Liver (tissue), 8 donors: ENCODE measurements at regions not wholly inside any gene's neighbourhood (a gene's known extent, or its start where the extent isn't known, plus 50 kb on each side); places are given as distances from the start of the nearest gene placed in this dataset.

Experiments
- DNase-seq: peaks from one replicate; pipeline ENCODE4 v3.0.0-alpha.2; 2017; ENCODE audit warnings: low spot score
- H3K27ac ChIP-seq, 2 donors: one replicate each; pipeline ENCODE4 v1.7.0; 2013; ENCODE audit warnings: inconsistent platforms in 2 of 2, low read length in 2 of 2, control low read depth in 1 of 2, low read depth in 1 of 2, mild to moderate bottlenecking in 1 of 2
- H3K27me3 ChIP-seq, 4 donors: one replicate each; pipeline versions ENCODE4 v1.6.1 to v1.7.0; 2013; ENCODE audit warnings: low read length in 3 of 4, inconsistent platforms in 1 of 4, mild to moderate bottlenecking in 1 of 4, moderate library complexity in 1 of 4; ENCODE audit not compliant: control insufficient read depth in 4 of 4, insufficient read depth in 4 of 4
- H3K36me3 ChIP-seq, 4 donors: one replicate each; pipeline versions ENCODE4 v1.6.1 to v1.7.0; 2013; ENCODE audit warnings: low read length in 3 of 4, mild to moderate bottlenecking in 3 of 4, low read depth in 1 of 4, moderate library complexity in 1 of 4; ENCODE audit not compliant: control insufficient read depth in 4 of 4, insufficient read depth in 3 of 4
- H3K4me1 ChIP-seq, 4 donors: one replicate each; pipeline versions ENCODE4 v1.6.1 to v1.7.0; 2013; ENCODE audit warnings: low read length in 3 of 4, mild to moderate bottlenecking in 3 of 4, moderate library complexity in 1 of 4; ENCODE audit not compliant: control insufficient read depth in 4 of 4, insufficient read depth in 4 of 4
- H3K4me3 ChIP-seq, 3 donors: one replicate each; pipeline versions ENCODE4 v1.6.1 to v1.7.0; 2013; ENCODE audit warnings: low read length in 3 of 3, control low read depth in 1 of 3, low read depth in 1 of 3, mild to moderate bottlenecking in 1 of 3
- H3K9ac ChIP-seq, 2 donors: one replicate each; pipeline ENCODE4 v1.7.0; 2013; ENCODE audit warnings: low read length in 2 of 2, mild to moderate bottlenecking in 2 of 2, moderate library complexity in 2 of 2, control low read depth in 1 of 2, low read depth in 1 of 2
- H3K9me3 ChIP-seq, 4 donors: one replicate each; pipeline versions ENCODE4 v1.6.1 to v1.7.0; 2013; ENCODE audit warnings: low read length in 3 of 4; ENCODE audit not compliant: control insufficient read depth in 4 of 4
- EGR1 ChIP-seq, 2 donors: IDR thresholded peaks; 2 replicates each; pipeline ENCODE4 v1.6.1; 2016 to 2018; ENCODE audit warnings: antibody characterized with exemption in 2 of 2, low read depth in 2 of 2
- FOXA1 ChIP-seq: IDR thresholded peaks from 2 replicates; pipeline ENCODE4 v1.6.1; 2016; ENCODE audit warnings: antibody characterized with exemption
- FOXA2 ChIP-seq: IDR thresholded peaks from 2 replicates; pipeline ENCODE4 v1.6.1; 2016; ENCODE audit warnings: antibody characterized with exemption
- GABPA ChIP-seq, 2 donors: IDR thresholded peaks in 1 of 2; conservative IDR thresholded peaks in 1 of 2; 2 replicates each; pipeline ENCODE4 v1.6.1; 2016; ENCODE audit warnings: antibody characterized with exemption in 2 of 2, mild to moderate bottlenecking in 1 of 2, moderate library complexity in 1 of 2
- HNF4A ChIP-seq, 2 donors: conservative IDR thresholded peaks; 2 replicates each; pipeline ENCODE4 v1.6.1; 2016; ENCODE audit warnings: antibody characterized with exemption in 2 of 2, mild to moderate bottlenecking in 2 of 2
- HNF4G ChIP-seq: IDR thresholded peaks from 2 replicates; pipeline ENCODE4 v1.6.1; 2016; ENCODE audit warnings: antibody characterized with exemption
- JUND ChIP-seq, 2 donors: IDR thresholded peaks; 2 replicates each; pipeline ENCODE4 v1.6.1; 2016; ENCODE audit warnings: antibody characterized with exemption in 2 of 2
- MAX ChIP-seq: IDR thresholded peaks from 2 replicates; pipeline ENCODE4 v1.6.1; 2016; ENCODE audit warnings: antibody characterized with exemption
- NR2F2 ChIP-seq: IDR thresholded peaks from 2 replicates; pipeline ENCODE4 v1.6.1; 2016; ENCODE audit warnings: antibody characterized with exemption
- RAD21 ChIP-seq, 2 donors: IDR thresholded peaks; 2 replicates each; pipeline ENCODE4 v1.6.1; 2016; ENCODE audit warnings: antibody characterized with exemption in 2 of 2, mild to moderate bottlenecking in 2 of 2
- REST ChIP-seq: IDR thresholded peaks from 2 replicates; pipeline ENCODE4 v1.6.1; 2016; ENCODE audit warnings: antibody characterized with exemption, mild to moderate bottlenecking
- RXRA ChIP-seq, 2 donors: IDR thresholded peaks; 2 replicates each; pipeline ENCODE4 v1.6.1; 2017 to 2018; ENCODE audit warnings: antibody characterized with exemption in 2 of 2, mild to moderate bottlenecking in 1 of 2
- SP1 ChIP-seq: IDR thresholded peaks from 2 replicates; pipeline ENCODE4 v1.6.1; 2018; ENCODE audit warnings: antibody characterized with exemption, mild to moderate bottlenecking
- TAF1 ChIP-seq: conservative IDR thresholded peaks from 2 replicates; pipeline ENCODE4 v1.6.1; 2016; ENCODE audit warnings: antibody characterized with exemption, mild to moderate bottlenecking
- YY1 ChIP-seq: IDR thresholded peaks from 2 replicates; pipeline ENCODE4 v1.6.1; 2016; ENCODE audit warnings: antibody characterized with exemption, mild to moderate bottlenecking
- WGBS: extraction: QIAGEN DNeasy Blood & Tissue Kit; methylation state at CpG from one replicate; pipeline ENCODE4 v1.1.7; 2013; 5-methylcytosine and 5-hydroxymethylcytosine counted together
- TF ChIP-seq, protein P1 (sequence below): fragments of 150-350 bp; IDR thresholded peaks from 2 replicates; pipeline ENCODE4 v1.5.1; 2017; ENCODE audit warnings: improper control_type of control experiment, low read depth, low read length; ENCODE audit not compliant: missing input control
- TF ChIP-seq, protein P2 (sequence below): IDR thresholded peaks from 2 replicates; pipeline ENCODE4 v1.6.1; 2016; ENCODE audit warnings: antibody characterized with exemption
- TF ChIP-seq, protein P3 (sequence below): IDR thresholded peaks from 2 replicates; pipeline ENCODE4 v1.6.1; 2016; ENCODE audit warnings: antibody characterized with exemption
- donor health status: healthy.
- donor health status: healthy.
- donor health status: healthy.
- donor health status: healthy.
- donor health status: healthy.

GRCh38 chr2:12259493-12259892, 457.2 kb upstream of the TRIB2 start:
- no peak overlapping the region for H3K9ac ChIP-seq
- H3K27ac ChIP-seq, result no peak overlapping the region
- H3K27me3 ChIP-seq, result no peaks in the 10 kb centered on the region

More at GRCh38 chr2:12259493-12259892, 457.2 kb upstream of the TRIB2 start:
- TF ChIP-seq EGR1 (IDR thresholded peaks at IDR 0.05; ENCODE audit: low read depth in 2 of 2) (no peak), FOXA1 (no peak), FOXA2 (no peak), RXRA (IDR thresholded peaks at IDR 0.05) (no peak), NR2F2 (no peak), HNF4A (conservative IDR thresholded peaks at IDR 0.05) (no peak), JUND (IDR thresholded peaks at IDR 0.05) (no peak), MAX (no peak), HNF4G (no peak), SP1 (no peak), TAF1 (no peak), REST (no peak), GABPA (IDR thresholded peaks at IDR 0.05 in 1 of 2, conservative IDR thresholded peaks at IDR 0.05 in 1 of 2) (no peak), RAD21 (IDR thresholded peaks at IDR 0.05) (no peak), YY1 (no peak)
- TF ChIP-seq, protein P1, sequence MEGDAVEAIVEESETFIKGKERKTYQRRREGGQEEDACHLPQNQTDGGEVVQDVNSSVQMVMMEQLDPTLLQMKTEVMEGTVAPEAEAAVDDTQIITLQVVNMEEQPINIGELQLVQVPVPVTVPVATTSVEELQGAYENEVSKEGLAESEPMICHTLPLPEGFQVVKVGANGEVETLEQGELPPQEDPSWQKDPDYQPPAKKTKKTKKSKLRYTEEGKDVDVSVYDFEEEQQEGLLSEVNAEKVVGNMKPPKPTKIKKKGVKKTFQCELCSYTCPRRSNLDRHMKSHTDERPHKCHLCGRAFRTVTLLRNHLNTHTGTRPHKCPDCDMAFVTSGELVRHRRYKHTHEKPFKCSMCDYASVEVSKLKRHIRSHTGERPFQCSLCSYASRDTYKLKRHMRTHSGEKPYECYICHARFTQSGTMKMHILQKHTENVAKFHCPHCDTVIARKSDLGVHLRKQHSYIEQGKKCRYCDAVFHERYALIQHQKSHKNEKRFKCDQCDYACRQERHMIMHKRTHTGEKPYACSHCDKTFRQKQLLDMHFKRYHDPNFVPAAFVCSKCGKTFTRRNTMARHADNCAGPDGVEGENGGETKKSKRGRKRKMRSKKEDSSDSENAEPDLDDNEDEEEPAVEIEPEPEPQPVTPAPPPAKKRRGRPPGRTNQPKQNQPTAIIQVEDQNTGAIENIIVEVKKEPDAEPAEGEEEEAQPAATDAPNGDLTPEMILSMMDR, result no peak
- TF ChIP-seq, protein P2, sequence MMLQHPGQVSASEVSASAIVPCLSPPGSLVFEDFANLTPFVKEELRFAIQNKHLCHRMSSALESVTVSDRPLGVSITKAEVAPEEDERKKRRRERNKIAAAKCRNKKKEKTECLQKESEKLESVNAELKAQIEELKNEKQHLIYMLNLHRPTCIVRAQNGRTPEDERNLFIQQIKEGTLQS, result no peak
- TF ChIP-seq, protein P3, sequence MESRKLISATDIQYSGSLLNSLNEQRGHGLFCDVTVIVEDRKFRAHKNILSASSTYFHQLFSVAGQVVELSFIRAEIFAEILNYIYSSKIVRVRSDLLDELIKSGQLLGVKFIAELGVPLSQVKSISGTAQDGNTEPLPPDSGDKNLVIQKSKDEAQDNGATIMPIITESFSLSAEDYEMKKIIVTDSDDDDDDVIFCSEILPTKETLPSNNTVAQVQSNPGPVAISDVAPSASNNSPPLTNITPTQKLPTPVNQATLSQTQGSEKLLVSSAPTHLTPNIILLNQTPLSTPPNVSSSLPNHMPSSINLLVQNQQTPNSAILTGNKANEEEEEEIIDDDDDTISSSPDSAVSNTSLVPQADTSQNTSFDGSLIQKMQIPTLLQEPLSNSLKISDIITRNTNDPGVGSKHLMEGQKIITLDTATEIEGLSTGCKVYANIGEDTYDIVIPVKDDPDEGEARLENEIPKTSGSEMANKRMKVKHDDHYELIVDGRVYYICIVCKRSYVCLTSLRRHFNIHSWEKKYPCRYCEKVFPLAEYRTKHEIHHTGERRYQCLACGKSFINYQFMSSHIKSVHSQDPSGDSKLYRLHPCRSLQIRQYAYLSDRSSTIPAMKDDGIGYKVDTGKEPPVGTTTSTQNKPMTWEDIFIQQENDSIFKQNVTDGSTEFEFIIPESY, result no peak
- WGBS, result 79% methylated on average over 3 of the region's 3 CpGs
- no peak overlapping the region for H3K4me3 ChIP-seq
- H3K4me1 ChIP-seq, result peaks cover 0 to 2% (median 0%) of the 10 kb centered on the region in 4 donors
- no peaks in the 10 kb centered on the region for H3K9me3 ChIP-seq
- no peak for DNase-seq
- no peaks in the 10 kb centered on the region for H3K36me3 ChIP-seq
